Panc1 (cell line): ENCODE measurements at regions not wholly inside any gene's neighbourhood (a gene's known extent, or its start where the extent isn't known, plus 50 kb on each side); places are given as distances from the start of the nearest gene placed in this dataset.

Experiments used
- ATAC-seq: fragments of 200-7000 bp; cut with Tn5 transposase; 2 replicates; pipeline ENCODE4 v1.9.1; 2020; ENCODE audit warnings: mild to moderate bottlenecking, moderate library complexity
- BruUV-seq: library from RNA; stranded (reverse); fragments of 400-500 nt; replicated peaks from 2 replicates; lab custom pipeline; 2021; lab: Mats Ljungman, UMichigan
- CTCF ChIA-PET: fragments of 300-600 bp; sonication (Branson Sonifier 250); formaldehyde crosslinking; loops from one replicate; lab custom pipeline; 2022; ENCODE audit warnings: antibody characterized with exemption; lab: Charles Lee
- POLR2A ChIA-PET: fragments of 300-600 bp; sonication (Branson Sonifier 250); formaldehyde crosslinking; loops from one replicate; lab custom pipeline; 2022; ENCODE audit warnings: antibody characterized with exemption; lab: Charles Lee
- DNase-seq: peaks from one replicate; pipeline ENCODE4 v3.0.0-alpha.2; 2010; ENCODE audit warnings: low read depth, low spot score
- H3K27ac ChIP-seq: 2 replicates; pipeline ENCODE4 v1.5.1; 2011; ENCODE audit warnings: mild to moderate bottlenecking, low read length, inconsistent platforms
- H3K27me3 ChIP-seq: fragments of 200-500 bp; sonication (Bioruptor generic); 2 replicates; pipeline ENCODE4 v1.6.0; 2014; ENCODE audit warnings: low read length, inconsistent platforms; ENCODE audit not compliant: control insufficient read depth, insufficient read depth
- H3K36me3 ChIP-seq: fragments of 200-500 bp; sonication (Bioruptor generic); 2 replicates; pipeline ENCODE4 v1.5.1; 2014; ENCODE audit warnings: inconsistent platforms, mild to moderate bottlenecking, low read length, moderate library complexity; ENCODE audit not compliant: control insufficient read depth, insufficient read depth
- H3K4me1 ChIP-seq: 2 replicates; pipeline ENCODE4 v1.5.1; 2011; ENCODE audit warnings: inconsistent platforms, mild to moderate bottlenecking, low read length, moderate library complexity; ENCODE audit not compliant: control insufficient read depth, insufficient read depth
- H3K4me3 ChIP-seq, 2 experiments: 2 replicates each; pipeline ENCODE4 v1.5.1; 2011 to 2012; ENCODE audit warnings: low read depth in 2 of 2, low read length in 2 of 2, mild to moderate bottlenecking in 2 of 2, inconsistent platforms in 1 of 2, moderate library complexity in 1 of 2
- H3K9me3 ChIP-seq: fragments of 200-500 bp; sonication (Bioruptor generic); 2 replicates; pipeline ENCODE4 v1.5.1; 2014; ENCODE audit warnings: low read depth, mild to moderate bottlenecking, inconsistent platforms, low read length, moderate library complexity; ENCODE audit not compliant: control insufficient read depth, insufficient read depth
- POLR2AphosphoS5 ChIP-seq: IDR thresholded peaks from 2 replicates; pipeline ENCODE4 v1.6.1; 2012; ENCODE audit warnings: mild to moderate bottlenecking, low read depth, low read length, moderate library complexity
- SIN3A ChIP-seq: IDR thresholded peaks from 2 replicates; pipeline ENCODE4 v1.6.1; 2012; ENCODE audit warnings: low read depth, mild to moderate bottlenecking, low read length, moderate library complexity, borderline replicate concordance; ENCODE audit not compliant: insufficient read depth
- TCF7L2 ChIP-seq: IDR thresholded peaks from 2 replicates; pipeline ENCODE4 v1.6.1; 2011; ENCODE audit warnings: mild to moderate bottlenecking, low read depth, low read length, inconsistent platforms
- in situ Hi-C: cut with HindIII; loops from 2 replicates; pipeline ENCODE4 v1.10.0; 2016; ENCODE audit warnings: low sequenced_read_pairs, low pct_unique_long_range_greater_than_20kb
- intact Hi-C: fragments of 100-400 bp; cut with micrococcal nuclease; formaldehyde crosslinking; loops from one replicate; pipeline ENCODE4 v1.10.0; 2022; ENCODE audit not compliant: unreplicated experiment
- TF ChIP-seq, protein P1 (sequence below), 2 experiments: IDR thresholded peaks; 2 replicates each; pipeline ENCODE4 v1.6.1; 2011 to 2012; ENCODE audit warnings: low read depth in 2 of 2, control low read depth in 1 of 2, low read length in 1 of 2, mild to moderate bottlenecking in 1 of 2, moderate library complexity in 1 of 2; ENCODE audit not compliant: insufficient read depth in 1 of 2
- TF ChIP-seq, protein P2 (sequence below): fragments of 450-650 bp; IDR thresholded peaks from 2 replicates; pipeline ENCODE4 v1.5.1; 2017; ENCODE audit warnings: mild to moderate bottlenecking

DNA sequence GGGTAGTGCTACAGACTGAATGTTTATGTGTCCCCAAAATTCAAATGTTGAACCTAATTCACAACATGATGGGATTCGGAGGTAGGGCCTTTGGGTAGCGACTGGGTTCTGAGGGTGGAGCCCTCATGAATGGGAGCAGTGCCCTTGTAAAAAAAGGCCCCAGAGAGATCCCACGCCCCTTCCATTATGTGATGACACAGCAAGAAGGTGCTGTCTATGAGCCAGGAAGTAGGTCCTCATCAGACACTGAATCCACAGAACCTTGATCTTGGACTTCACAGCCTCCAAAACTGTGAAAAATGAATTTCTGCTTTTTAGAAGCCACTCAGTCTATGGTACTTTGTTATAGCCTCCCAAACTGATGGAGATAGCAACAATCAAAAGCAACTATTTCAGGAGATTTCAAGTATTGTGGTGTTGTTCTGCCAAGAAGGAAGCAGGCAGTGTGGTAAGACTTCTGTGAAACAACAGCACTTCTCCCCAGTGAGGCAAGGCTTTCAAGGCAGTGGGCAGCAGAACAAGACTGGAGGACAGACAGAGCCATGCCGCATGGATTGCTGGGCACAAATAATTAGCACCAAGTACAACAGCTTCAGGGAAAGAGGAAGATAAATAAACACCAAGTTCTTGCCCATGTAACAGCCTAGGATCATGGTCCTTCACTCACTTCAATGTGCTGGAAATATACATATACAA is 76.1 kb downstream of the OR2K2 start:
- POLR2A ChIA-PET = no interaction called here
- Histone ChIP-seq H3K9me3 (no peaks in the 10 kb centered on the region), H3K36me3 (no peaks in the 10 kb centered on the region), H3K27ac (no peak overlapping the region), H3K27me3 (no peaks in the 10 kb centered on the region), H3K4me3 (no peak overlapping the region), H3K4me1 (no peaks in the 10 kb centered on the region)
- intact Hi-C loops (no loop called here), in situ Hi-C loops (no loop called here)
- no peak for ATAC-seq
- CTCF ChIA-PET = no interaction called here
- DNase-seq = no peak
- TF ChIP-seq, protein P1, sequence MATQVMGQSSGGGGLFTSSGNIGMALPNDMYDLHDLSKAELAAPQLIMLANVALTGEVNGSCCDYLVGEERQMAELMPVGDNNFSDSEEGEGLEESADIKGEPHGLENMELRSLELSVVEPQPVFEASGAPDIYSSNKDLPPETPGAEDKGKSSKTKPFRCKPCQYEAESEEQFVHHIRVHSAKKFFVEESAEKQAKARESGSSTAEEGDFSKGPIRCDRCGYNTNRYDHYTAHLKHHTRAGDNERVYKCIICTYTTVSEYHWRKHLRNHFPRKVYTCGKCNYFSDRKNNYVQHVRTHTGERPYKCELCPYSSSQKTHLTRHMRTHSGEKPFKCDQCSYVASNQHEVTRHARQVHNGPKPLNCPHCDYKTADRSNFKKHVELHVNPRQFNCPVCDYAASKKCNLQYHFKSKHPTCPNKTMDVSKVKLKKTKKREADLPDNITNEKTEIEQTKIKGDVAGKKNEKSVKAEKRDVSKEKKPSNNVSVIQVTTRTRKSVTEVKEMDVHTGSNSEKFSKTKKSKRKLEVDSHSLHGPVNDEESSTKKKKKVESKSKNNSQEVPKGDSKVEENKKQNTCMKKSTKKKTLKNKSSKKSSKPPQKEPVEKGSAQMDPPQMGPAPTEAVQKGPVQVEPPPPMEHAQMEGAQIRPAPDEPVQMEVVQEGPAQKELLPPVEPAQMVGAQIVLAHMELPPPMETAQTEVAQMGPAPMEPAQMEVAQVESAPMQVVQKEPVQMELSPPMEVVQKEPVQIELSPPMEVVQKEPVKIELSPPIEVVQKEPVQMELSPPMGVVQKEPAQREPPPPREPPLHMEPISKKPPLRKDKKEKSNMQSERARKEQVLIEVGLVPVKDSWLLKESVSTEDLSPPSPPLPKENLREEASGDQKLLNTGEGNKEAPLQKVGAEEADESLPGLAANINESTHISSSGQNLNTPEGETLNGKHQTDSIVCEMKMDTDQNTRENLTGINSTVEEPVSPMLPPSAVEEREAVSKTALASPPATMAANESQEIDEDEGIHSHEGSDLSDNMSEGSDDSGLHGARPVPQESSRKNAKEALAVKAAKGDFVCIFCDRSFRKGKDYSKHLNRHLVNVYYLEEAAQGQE (IDR thresholded peaks at IDR 0.05; ENCODE audit: insufficient read depth in 1 of 2, low read depth in 2 of 2, low read length in 1 of 2) = no peak
- TF ChIP-seq SIN3A = no peak
- TF ChIP-seq TCF7L2 = no peak
- TF ChIP-seq POLR2AphosphoS5 = no peak
- TF ChIP-seq, protein P2, sequence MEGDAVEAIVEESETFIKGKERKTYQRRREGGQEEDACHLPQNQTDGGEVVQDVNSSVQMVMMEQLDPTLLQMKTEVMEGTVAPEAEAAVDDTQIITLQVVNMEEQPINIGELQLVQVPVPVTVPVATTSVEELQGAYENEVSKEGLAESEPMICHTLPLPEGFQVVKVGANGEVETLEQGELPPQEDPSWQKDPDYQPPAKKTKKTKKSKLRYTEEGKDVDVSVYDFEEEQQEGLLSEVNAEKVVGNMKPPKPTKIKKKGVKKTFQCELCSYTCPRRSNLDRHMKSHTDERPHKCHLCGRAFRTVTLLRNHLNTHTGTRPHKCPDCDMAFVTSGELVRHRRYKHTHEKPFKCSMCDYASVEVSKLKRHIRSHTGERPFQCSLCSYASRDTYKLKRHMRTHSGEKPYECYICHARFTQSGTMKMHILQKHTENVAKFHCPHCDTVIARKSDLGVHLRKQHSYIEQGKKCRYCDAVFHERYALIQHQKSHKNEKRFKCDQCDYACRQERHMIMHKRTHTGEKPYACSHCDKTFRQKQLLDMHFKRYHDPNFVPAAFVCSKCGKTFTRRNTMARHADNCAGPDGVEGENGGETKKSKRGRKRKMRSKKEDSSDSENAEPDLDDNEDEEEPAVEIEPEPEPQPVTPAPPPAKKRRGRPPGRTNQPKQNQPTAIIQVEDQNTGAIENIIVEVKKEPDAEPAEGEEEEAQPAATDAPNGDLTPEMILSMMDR = no peak
- BruUV-seq = no TSS peak

DNA sequence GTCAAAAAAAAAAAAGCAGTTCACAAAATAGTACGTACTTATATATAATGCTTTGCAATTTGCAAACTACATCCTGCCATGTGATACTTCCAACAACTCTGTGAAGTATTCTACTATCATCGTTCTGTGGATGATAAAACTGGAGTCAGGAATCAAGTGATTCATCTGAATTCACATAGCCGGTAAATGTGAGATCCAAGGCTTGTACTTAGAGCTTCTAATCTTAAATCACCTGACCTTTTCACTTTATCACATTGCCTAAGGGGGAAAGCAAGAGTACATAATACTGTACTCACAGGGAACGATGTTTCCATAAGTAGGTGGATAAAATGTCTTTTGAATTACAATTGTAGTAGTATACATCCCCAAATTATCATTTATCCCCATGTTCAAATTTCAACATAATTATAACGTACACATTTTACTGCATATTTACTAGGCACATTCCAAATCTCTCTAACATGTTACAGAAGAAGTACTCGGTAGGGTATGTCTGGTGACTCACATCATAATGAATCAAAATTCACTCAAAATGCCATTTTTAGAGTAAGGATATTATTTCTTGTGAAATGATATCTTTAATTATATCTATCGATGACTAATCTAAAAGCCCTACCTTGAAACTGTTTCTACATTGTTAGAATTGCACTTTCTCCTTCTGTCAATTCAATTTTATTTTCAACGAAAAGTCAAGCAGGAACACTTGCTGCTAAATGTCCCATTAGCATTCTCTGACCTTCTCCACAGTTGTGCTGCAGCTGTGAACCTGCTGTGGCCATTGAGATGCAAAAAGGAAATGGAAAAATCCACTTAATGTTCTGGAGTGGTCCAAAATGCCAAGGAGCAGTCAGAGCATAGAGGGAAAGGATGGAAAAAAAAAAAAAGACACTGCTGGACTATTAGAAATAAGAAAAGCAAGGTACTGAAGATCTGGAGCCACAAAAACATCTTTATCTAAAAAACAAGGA is 78.9 kb downstream of the OR2K2 start:
- ATAC-seq (no peak), DNase-seq (no peak)
- ChIA-PET POLR2A (no interaction called here), CTCF (no interaction called here)
- no peaks in the 10 kb centered on the region for H3K4me1 ChIP-seq
- intact Hi-C loops (no loop called here), in situ Hi-C loops (no loop called here)
- TF ChIP-seq TCF7L2 = no peak
- TF ChIP-seq POLR2AphosphoS5 = no peak
- TF ChIP-seq SIN3A = no peak
- TF ChIP-seq, protein P2 = no peak
- TF ChIP-seq, protein P1 (IDR thresholded peaks at IDR 0.05; ENCODE audit: insufficient read depth in 1 of 2, low read depth in 2 of 2, low read length in 1 of 2) = no peak
- no peaks in the 10 kb centered on the region for H3K27me3 ChIP-seq
- BruUV-seq = no TSS peak
- no peaks in the 10 kb centered on the region for H3K9me3 ChIP-seq
- no peaks in the 10 kb centered on the region for H3K36me3 ChIP-seq
- H3K4me3 ChIP-seq = no peak overlapping the region
- H3K27ac ChIP-seq = no peak overlapping the region
